SK-N-SH (cell line): ENCODE measurements at regions not wholly inside any gene's neighbourhood (a gene's known extent, or its start where the extent isn't known, plus 50 kb on each side); places are given as distances from the start of the nearest gene placed in this dataset.

ENCODE experiments used
- CTCF ChIA-PET: fragments of 300-600, 350-600 bp; formaldehyde crosslinking; extraction: SDS; loops from one replicate; lab custom pipeline; 2021; lab: Yijun Ruan, JAX
- POLR2A ChIA-PET: fragments of 350-600 bp; sonication (Branson Sonifier 250); formaldehyde crosslinking; extraction: SDS; loops from one replicate; lab custom pipeline; 2020; ENCODE audit warnings: antibody characterized with exemption, inconsistent platforms; lab: Yijun Ruan, JAX
- DNase-seq: peaks from one replicate; pipeline ENCODE4 v3.0.0; 2012
- H2AFZ ChIP-seq: fragments of 200-600 bp; sonication (generic); 2 replicates; pipeline ENCODE4 v1.8.1; 2016; ENCODE audit warnings: antibody characterized with exemption, mild to moderate bottlenecking, low read depth
- H3F3A ChIP-seq: fragments of 200-600 bp; sonication (generic); replicated peaks from 2 replicates; pipeline ENCODE3; 2016; ENCODE audit warnings: antibody characterized with exemption, mild to moderate bottlenecking; ENCODE audit not compliant: insufficient read depth
- H3K27ac ChIP-seq, 2 experiments: fragments of 200-500 bp in 1 of 2; fragments of 200-600 bp in 1 of 2; sonication (Bioruptor generic) in 1 of 2; sonication (generic), shearing (Covaris generic) in 1 of 2; 2 replicates each; pipeline versions ENCODE4 v1.5.1 to v1.6.1; 2014 to 2016; ENCODE audit warnings: low read depth in 2 of 2, inconsistent platforms in 1 of 2, low read length in 1 of 2, mild to moderate bottlenecking in 1 of 2, mixed read lengths in 1 of 2
- H3K27me3 ChIP-seq: fragments of 200-600 bp; sonication (generic), shearing (Covaris generic); 2 replicates; pipeline ENCODE4 v1.6.1; 2016; ENCODE audit warnings: mixed run types; ENCODE audit not compliant: insufficient read depth
- H3K36me3 ChIP-seq, 2 experiments: fragments of 200-500 bp in 1 of 2; fragments of 200-600 bp in 1 of 2; sonication (Bioruptor generic) in 1 of 2; sonication (generic) in 1 of 2; replicated peaks in 1 of 2; 2 replicates each; pipeline versions ENCODE3 to v1.5.1; 2014 to 2016; ENCODE audit warnings: low read length in 1 of 2, mild to moderate bottlenecking in 1 of 2; ENCODE audit not compliant: insufficient read depth in 2 of 2, control insufficient read depth in 1 of 2
- H3K4me1 ChIP-seq, 2 experiments: fragments of 200-500 bp in 1 of 2; fragments of 200-600 bp in 1 of 2; sonication (Bioruptor generic) in 1 of 2; sonication (generic), shearing (Covaris generic) in 1 of 2; 2 replicates each; pipeline versions ENCODE4 v1.5.1 to v1.6.1; 2014 to 2016; ENCODE audit warnings: low read depth in 1 of 2, low read length in 1 of 2, mixed run types in 1 of 2; ENCODE audit not compliant: insufficient read depth in 2 of 2, control insufficient read depth in 1 of 2
- H3K4me2 ChIP-seq: fragments of 200-600 bp; sonication (generic), shearing (Covaris generic); 2 replicates; pipeline ENCODE4 v1.6.1; 2017; ENCODE audit warnings: mixed run types
- H3K4me3 ChIP-seq, 2 experiments: fragments of 200-500 bp in 1 of 2; fragments of 200-600 bp in 1 of 2; sonication (Bioruptor generic) in 1 of 2; sonication (generic), shearing (Covaris generic) in 1 of 2; 2 replicates each; pipeline versions ENCODE4 v1.5.1 to v1.8.1; 2014 to 2016; ENCODE audit warnings: low read depth in 2 of 2, inconsistent platforms in 1 of 2, low read length in 1 of 2, mild to moderate bottlenecking in 1 of 2, mixed read lengths in 1 of 2, moderate library complexity in 1 of 2
- H3K79me2 ChIP-seq: fragments of 200-600 bp; sonication (generic); 2 replicates; pipeline ENCODE4 v1.8.1; 2017; ENCODE audit warnings: mild to moderate bottlenecking; ENCODE audit not compliant: insufficient read depth
- H3K9ac ChIP-seq: fragments of 200-600 bp; sonication (generic); 2 replicates; pipeline ENCODE4 v1.6.1; 2017; ENCODE audit warnings: mixed run types
- H3K9me2 ChIP-seq: fragments of 200-600 bp; sonication (generic); 2 replicates; pipeline ENCODE4 v1.6.1; 2017; ENCODE audit warnings: mixed run types
- H3K9me3 ChIP-seq: fragments of 200-600 bp; sonication (generic); 2 replicates; pipeline ENCODE4 v1.6.1; 2017; ENCODE audit warnings: mixed run types, mild to moderate bottlenecking, moderate library complexity
- H4K20me1 ChIP-seq: fragments of 200-600 bp; sonication (generic); 2 replicates; pipeline ENCODE4 v1.6.1; 2017; ENCODE audit warnings: mild to moderate bottlenecking, mixed run types; ENCODE audit not compliant: insufficient read depth
- FOSL2 ChIP-seq: IDR thresholded peaks from 2 replicates; pipeline ENCODE4 v1.4.0; 2012; ENCODE audit warnings: low read depth, mild to moderate bottlenecking, moderate library complexity, borderline replicate concordance
- FOXJ3 ChIP-seq: sonication (generic); formaldehyde crosslinking; IDR thresholded peaks from 2 replicates; pipeline ENCODE4 v1.5.1; 2020; ENCODE audit warnings: mild to moderate bottlenecking, missing genetic modification reagents
- GABPA ChIP-seq: IDR thresholded peaks from 2 replicates; pipeline ENCODE4 v1.4.0; 2012; ENCODE audit warnings: low read depth, mild to moderate bottlenecking
- JUND ChIP-seq: IDR thresholded peaks from 2 replicates; pipeline ENCODE4 v1.4.0; 2012
- MXI1 ChIP-seq: IDR thresholded peaks from 2 replicates; pipeline ENCODE4 v1.6.1; 2012; ENCODE audit warnings: mild to moderate bottlenecking, low read depth, low read length, improper control_type of control experiment
- NFIC ChIP-seq: IDR thresholded peaks from 2 replicates; pipeline ENCODE4 v1.4.0; 2012; ENCODE audit warnings: borderline replicate concordance
- RAD21 ChIP-seq: IDR thresholded peaks from 2 replicates; pipeline ENCODE4 v1.6.1; 2012; ENCODE audit warnings: mild to moderate bottlenecking, low read length
- RCOR1 ChIP-seq: fragments of 150-350 bp; IDR thresholded peaks from 2 replicates; pipeline ENCODE4 v1.6.1; 2017; ENCODE audit warnings: antibody characterized with exemption, low read length
- RFX5 ChIP-seq: IDR thresholded peaks from 2 replicates; pipeline ENCODE4 v1.6.1; 2012; ENCODE audit warnings: mild to moderate bottlenecking, improper control_type of control experiment, low read length
- SIN3A ChIP-seq: IDR thresholded peaks from 2 replicates; pipeline ENCODE4 v1.6.1; 2012; ENCODE audit warnings: low read depth, mild to moderate bottlenecking, low read length, moderate library complexity, borderline replicate concordance
- TAF1 ChIP-seq: IDR thresholded peaks from 2 replicates; pipeline ENCODE4 v1.6.1; 2012; ENCODE audit warnings: low read depth, mild to moderate bottlenecking, low read length, moderate library complexity, borderline replicate concordance
- YY1 ChIP-seq: IDR thresholded peaks from 2 replicates; pipeline ENCODE4 v1.4.0; 2012; ENCODE audit warnings: low read depth, mild to moderate bottlenecking
- TF ChIP-seq, protein P1 (sequence below): fragments of 200-600 bp; sonication (generic); IDR thresholded peaks from 2 replicates; pipeline ENCODE4 v1.6.1; 2017; ENCODE audit warnings: antibody characterized with exemption, mild to moderate bottlenecking, moderate library complexity
- TF ChIP-seq, protein P2 (sequence below): IDR thresholded peaks from 2 replicates; pipeline ENCODE4 v1.4.0; 2012; ENCODE audit warnings: low read depth, borderline replicate concordance
- TF ChIP-seq, protein P3 (sequence below): fragments of 150-350 bp; IDR thresholded peaks from 2 replicates; pipeline ENCODE4 v1.6.1; 2017; ENCODE audit warnings: antibody characterized with exemption, low read length, low read depth, borderline replicate concordance
- TF ChIP-seq, protein P4 (sequence below): IDR thresholded peaks from 2 replicates; pipeline ENCODE4 v1.4.0; 2012; ENCODE audit warnings: low read depth
- TF ChIP-seq, protein P5 (sequence below): IDR thresholded peaks from 2 replicates; pipeline ENCODE4 v1.6.1; 2012; ENCODE audit warnings: mild to moderate bottlenecking, low read depth, low read length, moderate library complexity

DNA sequence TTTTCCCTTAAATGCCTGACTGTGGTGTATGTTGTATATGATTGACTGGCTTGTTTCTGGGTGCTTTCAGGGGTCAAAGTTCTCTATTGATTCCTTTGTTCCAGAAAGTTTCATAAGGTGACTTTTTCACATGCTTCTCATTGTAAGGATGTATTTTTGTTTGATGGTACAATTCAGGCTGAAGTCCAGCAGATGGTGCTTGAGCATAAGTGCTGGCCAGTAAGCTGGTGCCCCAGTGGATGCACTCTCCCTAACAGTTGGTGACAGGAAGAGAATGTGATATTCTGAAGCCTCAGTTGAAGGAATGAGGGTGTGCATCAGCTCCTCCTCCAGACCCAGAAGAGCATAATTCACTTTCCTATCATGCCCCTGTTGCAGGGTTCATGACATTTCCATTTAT, 1941.6 kb upstream of the PRR20A start (continued):
- TF ChIP-seq, protein P1, sequence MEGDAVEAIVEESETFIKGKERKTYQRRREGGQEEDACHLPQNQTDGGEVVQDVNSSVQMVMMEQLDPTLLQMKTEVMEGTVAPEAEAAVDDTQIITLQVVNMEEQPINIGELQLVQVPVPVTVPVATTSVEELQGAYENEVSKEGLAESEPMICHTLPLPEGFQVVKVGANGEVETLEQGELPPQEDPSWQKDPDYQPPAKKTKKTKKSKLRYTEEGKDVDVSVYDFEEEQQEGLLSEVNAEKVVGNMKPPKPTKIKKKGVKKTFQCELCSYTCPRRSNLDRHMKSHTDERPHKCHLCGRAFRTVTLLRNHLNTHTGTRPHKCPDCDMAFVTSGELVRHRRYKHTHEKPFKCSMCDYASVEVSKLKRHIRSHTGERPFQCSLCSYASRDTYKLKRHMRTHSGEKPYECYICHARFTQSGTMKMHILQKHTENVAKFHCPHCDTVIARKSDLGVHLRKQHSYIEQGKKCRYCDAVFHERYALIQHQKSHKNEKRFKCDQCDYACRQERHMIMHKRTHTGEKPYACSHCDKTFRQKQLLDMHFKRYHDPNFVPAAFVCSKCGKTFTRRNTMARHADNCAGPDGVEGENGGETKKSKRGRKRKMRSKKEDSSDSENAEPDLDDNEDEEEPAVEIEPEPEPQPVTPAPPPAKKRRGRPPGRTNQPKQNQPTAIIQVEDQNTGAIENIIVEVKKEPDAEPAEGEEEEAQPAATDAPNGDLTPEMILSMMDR: peak; percentile 42; the same call in 1 of the 2 replicates
- TF ChIP-seq JUND (no peak), RAD21 (peak; percentile 45), NFIC (no peak), GABPA (no peak), YY1 (no peak)
- TF ChIP-seq, protein P2, sequence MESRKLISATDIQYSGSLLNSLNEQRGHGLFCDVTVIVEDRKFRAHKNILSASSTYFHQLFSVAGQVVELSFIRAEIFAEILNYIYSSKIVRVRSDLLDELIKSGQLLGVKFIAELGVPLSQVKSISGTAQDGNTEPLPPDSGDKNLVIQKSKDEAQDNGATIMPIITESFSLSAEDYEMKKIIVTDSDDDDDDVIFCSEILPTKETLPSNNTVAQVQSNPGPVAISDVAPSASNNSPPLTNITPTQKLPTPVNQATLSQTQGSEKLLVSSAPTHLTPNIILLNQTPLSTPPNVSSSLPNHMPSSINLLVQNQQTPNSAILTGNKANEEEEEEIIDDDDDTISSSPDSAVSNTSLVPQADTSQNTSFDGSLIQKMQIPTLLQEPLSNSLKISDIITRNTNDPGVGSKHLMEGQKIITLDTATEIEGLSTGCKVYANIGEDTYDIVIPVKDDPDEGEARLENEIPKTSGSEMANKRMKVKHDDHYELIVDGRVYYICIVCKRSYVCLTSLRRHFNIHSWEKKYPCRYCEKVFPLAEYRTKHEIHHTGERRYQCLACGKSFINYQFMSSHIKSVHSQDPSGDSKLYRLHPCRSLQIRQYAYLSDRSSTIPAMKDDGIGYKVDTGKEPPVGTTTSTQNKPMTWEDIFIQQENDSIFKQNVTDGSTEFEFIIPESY: no peak
- TF ChIP-seq, all 33 proteins: peak for 2

DNA sequence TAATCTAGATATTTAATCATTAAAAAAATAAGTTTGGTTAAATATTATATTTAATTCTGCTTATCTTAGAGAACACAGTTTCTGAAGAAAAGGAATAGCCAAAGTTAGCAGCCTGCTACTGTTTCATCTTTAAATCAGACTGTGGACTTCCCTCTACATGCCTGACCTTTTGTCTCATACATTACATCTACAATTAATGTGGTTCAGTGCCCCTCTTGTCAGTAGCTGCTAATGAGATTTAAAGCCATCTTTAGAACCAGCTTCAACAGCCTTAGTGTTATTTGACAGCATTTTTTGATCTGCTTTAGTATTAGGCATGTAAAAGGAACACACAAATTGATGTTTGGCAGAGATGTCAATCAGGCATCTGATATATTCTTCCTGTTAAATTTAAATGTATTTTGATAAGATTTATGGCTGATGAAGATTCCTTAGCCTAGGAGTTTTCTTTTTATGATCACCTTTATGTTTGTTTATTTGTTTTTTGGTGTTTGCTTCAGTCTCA, 1925.8 kb upstream of the PRR20A start:
- no peaks in the 10 kb centered on the region for H3K27me3 ChIP-seq
- TF ChIP-seq MXI1 (no peak), TAF1 (no peak), SIN3A (no peak), RFX5 (no peak), FOXJ3 (CRISPR knock-in tag) (no peak), RCOR1 (no peak), FOSL2 (no peak)
- TF ChIP-seq, protein P3, sequence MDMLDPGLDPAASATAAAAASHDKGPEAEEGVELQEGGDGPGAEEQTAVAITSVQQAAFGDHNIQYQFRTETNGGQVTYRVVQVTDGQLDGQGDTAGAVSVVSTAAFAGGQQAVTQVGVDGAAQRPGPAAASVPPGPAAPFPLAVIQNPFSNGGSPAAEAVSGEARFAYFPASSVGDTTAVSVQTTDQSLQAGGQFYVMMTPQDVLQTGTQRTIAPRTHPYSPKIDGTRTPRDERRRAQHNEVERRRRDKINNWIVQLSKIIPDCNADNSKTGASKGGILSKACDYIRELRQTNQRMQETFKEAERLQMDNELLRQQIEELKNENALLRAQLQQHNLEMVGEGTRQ: no peak
- TF ChIP-seq, protein P4, sequence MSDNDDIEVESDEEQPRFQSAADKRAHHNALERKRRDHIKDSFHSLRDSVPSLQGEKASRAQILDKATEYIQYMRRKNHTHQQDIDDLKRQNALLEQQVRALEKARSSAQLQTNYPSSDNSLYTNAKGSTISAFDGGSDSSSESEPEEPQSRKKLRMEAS: no peak
- TF ChIP-seq, protein P5, sequence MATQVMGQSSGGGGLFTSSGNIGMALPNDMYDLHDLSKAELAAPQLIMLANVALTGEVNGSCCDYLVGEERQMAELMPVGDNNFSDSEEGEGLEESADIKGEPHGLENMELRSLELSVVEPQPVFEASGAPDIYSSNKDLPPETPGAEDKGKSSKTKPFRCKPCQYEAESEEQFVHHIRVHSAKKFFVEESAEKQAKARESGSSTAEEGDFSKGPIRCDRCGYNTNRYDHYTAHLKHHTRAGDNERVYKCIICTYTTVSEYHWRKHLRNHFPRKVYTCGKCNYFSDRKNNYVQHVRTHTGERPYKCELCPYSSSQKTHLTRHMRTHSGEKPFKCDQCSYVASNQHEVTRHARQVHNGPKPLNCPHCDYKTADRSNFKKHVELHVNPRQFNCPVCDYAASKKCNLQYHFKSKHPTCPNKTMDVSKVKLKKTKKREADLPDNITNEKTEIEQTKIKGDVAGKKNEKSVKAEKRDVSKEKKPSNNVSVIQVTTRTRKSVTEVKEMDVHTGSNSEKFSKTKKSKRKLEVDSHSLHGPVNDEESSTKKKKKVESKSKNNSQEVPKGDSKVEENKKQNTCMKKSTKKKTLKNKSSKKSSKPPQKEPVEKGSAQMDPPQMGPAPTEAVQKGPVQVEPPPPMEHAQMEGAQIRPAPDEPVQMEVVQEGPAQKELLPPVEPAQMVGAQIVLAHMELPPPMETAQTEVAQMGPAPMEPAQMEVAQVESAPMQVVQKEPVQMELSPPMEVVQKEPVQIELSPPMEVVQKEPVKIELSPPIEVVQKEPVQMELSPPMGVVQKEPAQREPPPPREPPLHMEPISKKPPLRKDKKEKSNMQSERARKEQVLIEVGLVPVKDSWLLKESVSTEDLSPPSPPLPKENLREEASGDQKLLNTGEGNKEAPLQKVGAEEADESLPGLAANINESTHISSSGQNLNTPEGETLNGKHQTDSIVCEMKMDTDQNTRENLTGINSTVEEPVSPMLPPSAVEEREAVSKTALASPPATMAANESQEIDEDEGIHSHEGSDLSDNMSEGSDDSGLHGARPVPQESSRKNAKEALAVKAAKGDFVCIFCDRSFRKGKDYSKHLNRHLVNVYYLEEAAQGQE: no peak
- TF ChIP-seq, all 33 proteins: peak for 0
- no peaks in the 10 kb centered on the region for H3K36me3 ChIP-seq
- no peak overlapping the region for H3K27ac ChIP-seq
- no peak overlapping the region for H3K4me3 ChIP-seq
- ChIA-PET POLR2A (no interaction called here), CTCF (interaction anchor here (1.1 kb wide), 1 partner anchor 31 kb away, joined by 3 read pairs; no protein-coding TSS in a partner anchor)
- H3K9ac ChIP-seq: no peak overlapping the region
- no peaks in the 10 kb centered on the region for H3K79me2 ChIP-seq
- no peaks in the 10 kb centered on the region for H3K9me3 ChIP-seq
- H3K9me2 ChIP-seq: no peaks in the 10 kb centered on the region
- no peaks in the 10 kb centered on the region for H3K4me1 ChIP-seq
- H3F3A ChIP-seq: no peaks in the 10 kb centered on the region
- no peaks in the 10 kb centered on the region for H4K20me1 ChIP-seq
- no peak overlapping the region for H2AFZ ChIP-seq
- DNase-seq: no peak
- H3K4me2 ChIP-seq: no peak overlapping the region
